ENCODE measurements at regions not wholly inside any gene's neighbourhood (a gene's known extent, or its start where the extent isn't known, plus 50 kb on each side); places are given as distances from the start of the nearest gene placed in this dataset.

- H2BK15ac ChIP-seq (ENCODE audit: low read depth, low read length) = no peak overlapping the region
- H4K8ac ChIP-seq (replicated peaks; ENCODE audit: insufficient read length, low read depth, low read length) = no peak overlapping the region
- no peak overlapping the region for H2BK12ac ChIP-seq (ENCODE audit: insufficient read length, low read depth, low read length)
- H3K56ac ChIP-seq (ENCODE audit: insufficient read length, low read depth, low read length) = no peak overlapping the region
- no peak overlapping the region for H3K4ac ChIP-seq (ENCODE audit: low read depth, low read length)
- H3K23me2 ChIP-seq (ENCODE audit: insufficient read length, low read depth, low read length, poor library complexity, severe bottlenecking) = no peaks in the 10 kb centered on the region
- H3K79me2 ChIP-seq (ENCODE audit: insufficient read depth, low read length) = no peaks in the 10 kb centered on the region
- no peak overlapping the region for H3K18ac ChIP-seq (ENCODE audit: insufficient read length, low read depth, low read length)
- H2BK5ac ChIP-seq (ENCODE audit: insufficient read length, low read length) = no peak overlapping the region
- no peaks in the 10 kb centered on the region for H3K4me1 ChIP-seq (ENCODE audit: insufficient read depth, low read length)
- H3K27me3 ChIP-seq (ENCODE audit: insufficient read depth, low read length) = no peaks in the 10 kb centered on the region
- no peak overlapping the region for H3K4me3 Mint-ChIP-seq
- H3K14ac ChIP-seq (ENCODE audit: insufficient read depth, low read length) = no peak overlapping the region
- H3K9me3 Mint-ChIP-seq = no peaks in the 10 kb centered on the region
- H3K4me2 ChIP-seq (ENCODE audit: insufficient read depth, insufficient read length, low read length) = no peak overlapping the region
- no peak for TF ChIP-seq CTCF (conservative IDR thresholded peaks at IDR 0.05)
- WGBS (ENCODE audit: extremely low coverage, insufficient read length, low lambda C conversion rate) = no CpG with 5 or more reads among the region's 7 CpGs
- H3K79me1 ChIP-seq (ENCODE audit: insufficient read depth, low read depth, low read length, poor library complexity, severe bottlenecking) = no peaks in the 10 kb centered on the region
- H3K9me3 ChIP-seq (ENCODE audit: control insufficient read depth, low read depth, low read length) = no peaks in the 10 kb centered on the region
- H2BK120ac ChIP-seq (ENCODE audit: low read depth, low read length, poor library complexity, severe bottlenecking) = no peak overlapping the region
- no peak overlapping the region for H2AFZ ChIP-seq (ENCODE audit: low read length)
- no peaks in the 10 kb centered on the region for H4K20me1 ChIP-seq (ENCODE audit: control insufficient read depth, insufficient read depth, insufficient read length)
- H3T11ph ChIP-seq (ENCODE audit: low read length) = no peak overlapping the region
- DNase-seq = no peak
- H3K9ac ChIP-seq (ENCODE audit: extremely low read depth, insufficient read length, low read length) = no peak overlapping the region
- no peak overlapping the region; a peak in 1 of 7 replicates for H3K27ac Mint-ChIP-seq
- no peak overlapping the region for H2AK5ac ChIP-seq (ENCODE audit: insufficient read length, low read length)
- H3K23ac ChIP-seq (ENCODE audit: insufficient read length, low read depth, low read length) = no peak overlapping the region
- H2BK20ac ChIP-seq (ENCODE audit: low read depth, low read length, poor library complexity, severe bottlenecking) = no peak overlapping the region
- H3K27ac ChIP-seq (ENCODE audit: insufficient read length, low read depth, low read length) = no peak overlapping the region
- no peaks in the 10 kb centered on the region for H3K36me3 Mint-ChIP-seq (ENCODE audit: insufficient read depth in 1 of 3, low read depth in 3 of 3)
- H4K91ac ChIP-seq (ENCODE audit: insufficient read length, low read depth, low read length) = no peak overlapping the region
- no peak overlapping the region for H4K5ac ChIP-seq (ENCODE audit: insufficient read length, low read depth, low read length)
- H3K27me3 Mint-ChIP-seq (ENCODE audit: low read depth) = no peaks in the 10 kb centered on the region; the same call in none of the 2 replicates
- peaks cover 0 to 8% of the 10 kb centered on the region in 2 experiments; a peak in 3 of 4 replicates for H3K4me1 Mint-ChIP-seq
Measured at GRCh38 chr11:82533628-82534327, 199.9 kb downstream of the FAM181B start.

All from H9 (cell line).